MM.1S (cell line): ENCODE measurements at regions not wholly inside any gene's neighbourhood (a gene's known extent, or its start where the extent isn't known, plus 50 kb on each side); places are given as distances from the start of the nearest gene placed in this dataset.

ENCODE experiments used
- DNase-seq: peaks from one replicate; pipeline ENCODE4 v3.0.0-alpha.2; 2015
- H2AFZ ChIP-seq: fragments of 300-600 bp; sonication (generic); 2 replicates; pipeline ENCODE4 v1.6.0; 2016; ENCODE audit warnings: antibody characterized with exemption, low read length
- H3F3A ChIP-seq: fragments of 300-600 bp; sonication (generic); 2 replicates; pipeline ENCODE4 v1.6.1; 2016; ENCODE audit warnings: mild to moderate bottlenecking, antibody characterized with exemption, low read length, moderate library complexity, mixed read lengths; ENCODE audit not compliant: insufficient read depth
- H3K27ac ChIP-seq: fragments of 300-600 bp; sonication (generic); 2 replicates; pipeline ENCODE4 v1.5.1; 2016; ENCODE audit warnings: mild to moderate bottlenecking, low read length
- H3K27me3 ChIP-seq: fragments of 300-600 bp; sonication (generic); replicated peaks from 2 replicates; pipeline ENCODE4 v1.6.0; 2016; ENCODE audit warnings: low read length; ENCODE audit not compliant: insufficient read depth
- H3K36me3 ChIP-seq: fragments of 300-600 bp; sonication (generic); replicated peaks from 2 replicates; pipeline ENCODE4 v1.6.1; 2016; ENCODE audit warnings: mild to moderate bottlenecking, low read length, mixed read lengths; ENCODE audit not compliant: insufficient read depth
- H3K4me1 ChIP-seq: fragments of 300-600 bp; sonication (generic); 2 replicates; pipeline ENCODE4 v1.6.1; 2016; ENCODE audit warnings: low read length, mixed read lengths
- H3K4me2 ChIP-seq: fragments of 300-600 bp; sonication (generic); 2 replicates; pipeline ENCODE4 v1.6.0; 2016; ENCODE audit warnings: low read depth, low read length
- H3K4me3 ChIP-seq: fragments of 300-600 bp; sonication (generic); 2 replicates; pipeline ENCODE4 v1.5.1; 2016; ENCODE audit warnings: low read length, mixed read lengths
- H3K79me2 ChIP-seq: fragments of 300-600 bp; sonication (generic); 2 replicates; pipeline ENCODE4 v1.6.1; 2016; ENCODE audit warnings: mixed run types, low read length, mixed read lengths
- H3K9ac ChIP-seq: fragments of 300-600 bp; sonication (generic); 2 replicates; pipeline ENCODE4 v1.6.1; 2016; ENCODE audit warnings: low read length, mixed read lengths
- H3K9me2 ChIP-seq: fragments of 300-600 bp; sonication (generic); replicated peaks from 2 replicates; pipeline ENCODE4 v1.6.1; 2016; ENCODE audit warnings: mild to moderate bottlenecking, low read length, mixed read lengths; ENCODE audit not compliant: insufficient read depth
- H3K9me3 ChIP-seq: fragments of 300-600 bp; sonication (generic); replicated peaks from 2 replicates; pipeline ENCODE4 v1.6.1; 2016; ENCODE audit warnings: mild to moderate bottlenecking, low read length, mixed read lengths; ENCODE audit not compliant: insufficient read depth
- H4K20me1 ChIP-seq: fragments of 300-600 bp; sonication (generic); 2 replicates; pipeline ENCODE4 v1.6.1; 2016; ENCODE audit warnings: mild to moderate bottlenecking, low read length, moderate library complexity, mixed read lengths; ENCODE audit not compliant: insufficient read depth
- CTCF ChIP-seq: fragments of 300-600 bp; sonication (generic); IDR thresholded peaks from 2 replicates; pipeline ENCODE4 v1.5.1; 2016; ENCODE audit warnings: antibody characterized with exemption, low read length, mixed read lengths
- EZH2 ChIP-seq: fragments of 300-600 bp; sonication (generic); optimal IDR thresholded peaks from 2 replicates; pipeline ENCODE3; 2017; ENCODE audit warnings: low read depth, mild to moderate bottlenecking, antibody characterized with exemption, low read length, mixed read lengths
- EZH2phosphoT487 ChIP-seq: fragments of 300-600 bp; sonication (generic); IDR thresholded peaks from 2 replicates; pipeline ENCODE4 v1.6.1; 2018; ENCODE audit warnings: antibody characterized with exemption, low read length

- Histone ChIP-seq H3K9ac (no peak overlapping the region), H3K4me3 (no peak overlapping the region), H3F3A (no peaks in the 10 kb centered on the region), H3K4me1 (no peaks in the 10 kb centered on the region), H3K4me2 (no peak overlapping the region), H3K27ac (no peak overlapping the region), H3K27me3 (no peaks in the 10 kb centered on the region), H3K9me3 (no peaks in the 10 kb centered on the region), H4K20me1 (no peaks in the 10 kb centered on the region), H2AFZ (no peak overlapping the region), H3K79me2 (no peaks in the 10 kb centered on the region), H3K9me2 (no peaks in the 10 kb centered on the region), H3K36me3 (no peaks in the 10 kb centered on the region)
- DNase-seq = no peak
- TF ChIP-seq CTCF = no peak
- no peak for TF ChIP-seq EZH2phosphoT487
- TF ChIP-seq EZH2 = no peak
Measured at GRCh38 chr1:56072310-56072709, 507.1 kb downstream of the PLPP3 start.

GRCh38 chr1:56071351-56071750, 508.0 kb downstream of the PLPP3 start:
- Histone ChIP-seq H3K27me3 (no peaks in the 10 kb centered on the region), H4K20me1 (no peaks in the 10 kb centered on the region), H3K4me1 (no peaks in the 10 kb centered on the region), H2AFZ (no peak overlapping the region), H3K9me3 (no peaks in the 10 kb centered on the region), H3K36me3 (no peaks in the 10 kb centered on the region), H3K4me2 (no peak overlapping the region), H3K4me3 (no peak overlapping the region), H3K9me2 (no peaks in the 10 kb centered on the region), H3F3A (no peaks in the 10 kb centered on the region), H3K27ac (no peak overlapping the region), H3K9ac (no peak overlapping the region), H3K79me2 (no peaks in the 10 kb centered on the region)
- no peak for DNase-seq
- TF ChIP-seq EZH2 (no peak), CTCF (no peak), EZH2phosphoT487 (no peak)

- no peaks in the 10 kb centered on the region for H3K27me3 ChIP-seq
- no peak overlapping the region for H3K4me3 ChIP-seq
Measured at GRCh38 chr1:56070601-56071000, 508.8 kb downstream of the PLPP3 start.

More at GRCh38 chr1:56070601-56071000, 508.8 kb downstream of the PLPP3 start:
- no peak for TF ChIP-seq EZH2phosphoT487
- TF ChIP-seq EZH2 = no peak
- no peak for TF ChIP-seq CTCF
- Histone ChIP-seq H4K20me1 (no peaks in the 10 kb centered on the region), H2AFZ (no peak overlapping the region), H3K9me2 (no peaks in the 10 kb centered on the region), H3K27ac (no peak overlapping the region), H3F3A (no peaks in the 10 kb centered on the region), H3K4me1 (no peaks in the 10 kb centered on the region), H3K9ac (no peak overlapping the region), H3K36me3 (no peaks in the 10 kb centered on the region), H3K79me2 (no peaks in the 10 kb centered on the region), H3K4me2 (no peak overlapping the region), H3K9me3 (no peaks in the 10 kb centered on the region)
- no peak for DNase-seq
